ENCODE measurements at regions not wholly inside any gene's neighbourhood (a gene's known extent, or its start where the extent isn't known, plus 50 kb on each side); places are given as distances from the start of the nearest gene placed in this dataset.

DNA sequence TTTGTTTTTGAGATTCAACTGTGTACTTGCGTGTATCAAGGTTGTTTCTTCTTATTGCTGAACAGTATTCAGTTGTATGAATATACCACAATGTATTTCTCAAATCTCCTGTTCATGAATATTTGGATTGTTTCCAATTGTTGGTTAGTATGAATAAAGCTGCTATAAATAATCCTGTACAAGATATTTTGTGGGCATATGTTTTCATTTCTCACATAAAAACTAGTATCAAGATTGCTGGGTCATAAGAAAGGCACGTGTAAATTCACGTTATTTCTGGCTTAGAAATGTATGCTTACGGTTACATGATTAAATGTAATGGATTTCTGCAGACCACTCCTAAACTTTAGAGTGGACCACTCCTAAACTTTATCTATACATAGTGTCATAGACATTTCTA lies 96.6 kb downstream of the BTBD3 start:
- no peaks in the 10 kb centered on the region for H3K9me3 ChIP-seq (ENCODE audit: control insufficient read depth, insufficient read depth, low read depth, low read length)
- no peak overlapping the region for H3K27ac ChIP-seq (ENCODE audit: insufficient read depth, low read length)
- no peaks in the 10 kb centered on the region for H3K36me3 ChIP-seq (ENCODE audit: control insufficient read depth, insufficient read depth, low read length)
- H4K20me1 ChIP-seq (ENCODE audit: control insufficient read depth, extremely low read depth, insufficient read depth, low read length), result no peaks in the 10 kb centered on the region
- no peak overlapping the region for H3K4me3 ChIP-seq (replicated peaks in 1 of 4; ENCODE audit: control extremely low read depth in 1 of 4, insufficient read depth in 1 of 4, low read depth in 3 of 4, low read length in 4 of 4)
- H3K27me3 ChIP-seq (ENCODE audit: control insufficient read depth, insufficient read depth, low read length), result no peaks in the 10 kb centered on the region
- H3K79me2 ChIP-seq (ENCODE audit: control insufficient read depth, insufficient read depth, low read length), result no peaks in the 10 kb centered on the region
- H2AFZ ChIP-seq (ENCODE audit: low read length), result no peak overlapping the region
- H3K4me2 ChIP-seq (ENCODE audit: extremely low read depth, insufficient read depth, low read length), result no peak overlapping the region
- DNase-seq (ENCODE audit: low read depth in 2 of 2), result peak in 1 of 2 donors; percentile 5
- TF ChIP-seq, protein P1, sequence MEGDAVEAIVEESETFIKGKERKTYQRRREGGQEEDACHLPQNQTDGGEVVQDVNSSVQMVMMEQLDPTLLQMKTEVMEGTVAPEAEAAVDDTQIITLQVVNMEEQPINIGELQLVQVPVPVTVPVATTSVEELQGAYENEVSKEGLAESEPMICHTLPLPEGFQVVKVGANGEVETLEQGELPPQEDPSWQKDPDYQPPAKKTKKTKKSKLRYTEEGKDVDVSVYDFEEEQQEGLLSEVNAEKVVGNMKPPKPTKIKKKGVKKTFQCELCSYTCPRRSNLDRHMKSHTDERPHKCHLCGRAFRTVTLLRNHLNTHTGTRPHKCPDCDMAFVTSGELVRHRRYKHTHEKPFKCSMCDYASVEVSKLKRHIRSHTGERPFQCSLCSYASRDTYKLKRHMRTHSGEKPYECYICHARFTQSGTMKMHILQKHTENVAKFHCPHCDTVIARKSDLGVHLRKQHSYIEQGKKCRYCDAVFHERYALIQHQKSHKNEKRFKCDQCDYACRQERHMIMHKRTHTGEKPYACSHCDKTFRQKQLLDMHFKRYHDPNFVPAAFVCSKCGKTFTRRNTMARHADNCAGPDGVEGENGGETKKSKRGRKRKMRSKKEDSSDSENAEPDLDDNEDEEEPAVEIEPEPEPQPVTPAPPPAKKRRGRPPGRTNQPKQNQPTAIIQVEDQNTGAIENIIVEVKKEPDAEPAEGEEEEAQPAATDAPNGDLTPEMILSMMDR (conservative IDR thresholded peaks at IDR 0.05 in 1 of 2, IDR thresholded peaks at IDR 0.05 in 1 of 2; ENCODE audit: low read depth in 1 of 2, low read length in 2 of 2), result no peak
- no peak for TF ChIP-seq EZH2 (IDR thresholded peaks at IDR 0.05; ENCODE audit: low read length, missing control alignments)
- H3K4me1 ChIP-seq (ENCODE audit: control insufficient read depth, extremely low read depth, insufficient read depth, low read length), result no peaks in the 10 kb centered on the region
- no peak overlapping the region for H3K9ac ChIP-seq (ENCODE audit: insufficient read depth, low read length)

DNA sequence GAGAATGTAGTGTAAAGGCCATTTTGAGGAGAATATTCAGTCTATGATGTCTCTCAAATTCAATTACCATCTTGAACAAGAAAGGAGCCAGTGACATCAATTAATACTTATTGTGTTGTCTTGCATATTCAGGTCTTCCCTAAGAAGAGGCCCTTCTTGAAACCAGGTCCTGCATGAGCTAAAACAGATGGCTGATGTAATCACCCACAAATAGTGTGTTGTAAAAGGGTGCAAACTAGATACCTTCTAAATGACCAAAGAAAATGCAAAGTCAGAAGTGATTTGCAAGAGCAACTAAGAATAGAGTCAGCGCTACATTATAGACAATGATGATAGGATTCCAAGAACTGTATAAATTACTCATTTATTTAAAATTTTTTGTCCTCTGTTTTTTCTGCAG lies 97.0 kb downstream of the BTBD3 start:
- no peak for TF ChIP-seq EZH2 (IDR thresholded peaks at IDR 0.05; ENCODE audit: low read length, missing control alignments)
- TF ChIP-seq, protein P1 (conservative IDR thresholded peaks at IDR 0.05 in 1 of 2, IDR thresholded peaks at IDR 0.05 in 1 of 2; ENCODE audit: low read depth in 1 of 2, low read length in 2 of 2), result no peak
- no peaks in the 10 kb centered on the region for H3K27me3 ChIP-seq (ENCODE audit: control insufficient read depth, insufficient read depth, low read length)
- no peak overlapping the region for H3K4me3 ChIP-seq (replicated peaks in 1 of 4; ENCODE audit: control extremely low read depth in 1 of 4, insufficient read depth in 1 of 4, low read depth in 3 of 4, low read length in 4 of 4)
- no peak overlapping the region for H3K27ac ChIP-seq (ENCODE audit: insufficient read depth, low read length)
- H3K36me3 ChIP-seq (ENCODE audit: control insufficient read depth, insufficient read depth, low read length), result no peaks in the 10 kb centered on the region
- no peaks in the 10 kb centered on the region for H4K20me1 ChIP-seq (ENCODE audit: control insufficient read depth, extremely low read depth, insufficient read depth, low read length)
- H3K79me2 ChIP-seq (ENCODE audit: control insufficient read depth, insufficient read depth, low read length), result no peaks in the 10 kb centered on the region
- no peak overlapping the region for H2AFZ ChIP-seq (ENCODE audit: low read length)
- peak in 1 of 2 donors; percentile 6 for DNase-seq (ENCODE audit: low read depth in 2 of 2)
- no peak overlapping the region for H3K4me2 ChIP-seq (ENCODE audit: extremely low read depth, insufficient read depth, low read length)
- H3K9ac ChIP-seq (ENCODE audit: insufficient read depth, low read length), result no peak overlapping the region
- H3K9me3 ChIP-seq (ENCODE audit: control insufficient read depth, insufficient read depth, low read depth, low read length), result no peaks in the 10 kb centered on the region
- H3K4me1 ChIP-seq (ENCODE audit: control insufficient read depth, extremely low read depth, insufficient read depth, low read length), result no peaks in the 10 kb centered on the region

DNA sequence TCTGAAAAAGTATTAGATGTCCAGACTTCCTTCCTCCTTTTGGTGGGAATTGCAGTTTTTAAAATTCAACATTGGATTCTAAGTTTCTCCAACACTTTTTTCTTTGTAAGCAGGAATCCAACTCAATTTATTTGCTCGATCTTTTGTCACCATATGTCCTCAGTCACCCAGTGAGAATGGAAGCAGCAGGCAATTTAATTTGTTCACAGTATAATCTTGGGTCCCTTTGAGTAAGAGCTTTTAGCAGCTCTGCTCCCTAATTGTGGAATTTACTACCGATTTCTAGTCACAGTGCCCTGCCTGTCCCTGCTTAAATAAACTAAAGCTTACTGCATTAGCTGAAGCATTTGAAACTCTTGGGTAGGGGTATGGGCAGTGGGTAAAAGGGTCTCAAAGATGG lies 98.6 kb downstream of the BTBD3 start:
- Histone ChIP-seq H3K36me3 (ENCODE audit: control insufficient read depth, insufficient read depth, low read length) (no peaks in the 10 kb centered on the region), H2AFZ (ENCODE audit: low read length) (no peak overlapping the region), H3K4me1 (ENCODE audit: control insufficient read depth, extremely low read depth, insufficient read depth, low read length) (no peaks in the 10 kb centered on the region), H4K20me1 (ENCODE audit: control insufficient read depth, extremely low read depth, insufficient read depth, low read length) (no peaks in the 10 kb centered on the region), H3K27ac (ENCODE audit: insufficient read depth, low read length) (no peak overlapping the region), H3K4me2 (ENCODE audit: extremely low read depth, insufficient read depth, low read length) (no peak overlapping the region), H3K79me2 (ENCODE audit: control insufficient read depth, insufficient read depth, low read length) (no peaks in the 10 kb centered on the region), H3K9me3 (ENCODE audit: control insufficient read depth, insufficient read depth, low read depth, low read length) (no peaks in the 10 kb centered on the region), H3K9ac (ENCODE audit: insufficient read depth, low read length) (no peak overlapping the region), H3K4me3 (replicated peaks in 1 of 4; ENCODE audit: control extremely low read depth in 1 of 4, insufficient read depth in 1 of 4, low read depth in 3 of 4, low read length in 4 of 4) (no peak overlapping the region), H3K27me3 (ENCODE audit: control insufficient read depth, insufficient read depth, low read length) (no peaks in the 10 kb centered on the region)
- DNase-seq (ENCODE audit: low read depth in 2 of 2), result no peak
- TF ChIP-seq, protein P1 (conservative IDR thresholded peaks at IDR 0.05 in 1 of 2, IDR thresholded peaks at IDR 0.05 in 1 of 2; ENCODE audit: low read depth in 1 of 2, low read length in 2 of 2), result no peak
- no peak for TF ChIP-seq EZH2 (IDR thresholded peaks at IDR 0.05; ENCODE audit: low read length, missing control alignments)
